GM18505 (cell line): ENCODE measurements at regions not wholly inside any gene's neighbourhood (a gene's known extent, or its start where the extent isn't known, plus 50 kb on each side); places are given as distances from the start of the nearest gene placed in this dataset.

Source experiments
- ATAC-seq: cut with Tn5 transposase; IDR thresholded peaks from one replicate; pipeline ENCODE4 v1.9.1; 2021; ENCODE audit not compliant: unreplicated experiment
- POLR2A ChIP-seq: IDR thresholded peaks from 4 replicates; pipeline ENCODE4 v1.6.1; 2011; ENCODE audit warnings: borderline replicate concordance; ENCODE audit not compliant: insufficient read depth, insufficient read length; ENCODE audit errors: extremely low read depth

GRCh38 chr6:169028343-169028742, 225.3 kb downstream of the THBS2 start:
- ATAC-seq = no peak
- no peak for TF ChIP-seq POLR2A

DNA sequence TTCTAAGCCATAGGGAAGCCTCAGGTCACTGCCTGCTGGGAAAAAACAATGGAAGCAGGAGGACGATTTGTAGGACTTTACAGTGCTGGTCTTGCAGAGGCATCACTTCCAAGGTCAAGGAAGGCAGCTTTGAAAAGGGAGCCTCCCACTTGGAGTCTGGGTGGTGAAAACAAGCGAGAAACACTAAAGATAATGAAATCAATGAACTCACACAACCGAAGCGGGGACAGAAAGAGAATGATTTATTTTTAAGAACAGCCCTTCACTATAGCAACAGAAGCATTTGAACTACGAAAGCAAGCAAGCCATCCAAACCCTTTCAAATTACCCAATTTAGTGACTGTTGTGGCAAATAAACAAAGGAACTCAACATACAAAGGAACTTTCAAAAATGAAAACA, 227.5 kb downstream of the THBS2 start:
- no peak for TF ChIP-seq POLR2A
- ATAC-seq = no peak

DNA sequence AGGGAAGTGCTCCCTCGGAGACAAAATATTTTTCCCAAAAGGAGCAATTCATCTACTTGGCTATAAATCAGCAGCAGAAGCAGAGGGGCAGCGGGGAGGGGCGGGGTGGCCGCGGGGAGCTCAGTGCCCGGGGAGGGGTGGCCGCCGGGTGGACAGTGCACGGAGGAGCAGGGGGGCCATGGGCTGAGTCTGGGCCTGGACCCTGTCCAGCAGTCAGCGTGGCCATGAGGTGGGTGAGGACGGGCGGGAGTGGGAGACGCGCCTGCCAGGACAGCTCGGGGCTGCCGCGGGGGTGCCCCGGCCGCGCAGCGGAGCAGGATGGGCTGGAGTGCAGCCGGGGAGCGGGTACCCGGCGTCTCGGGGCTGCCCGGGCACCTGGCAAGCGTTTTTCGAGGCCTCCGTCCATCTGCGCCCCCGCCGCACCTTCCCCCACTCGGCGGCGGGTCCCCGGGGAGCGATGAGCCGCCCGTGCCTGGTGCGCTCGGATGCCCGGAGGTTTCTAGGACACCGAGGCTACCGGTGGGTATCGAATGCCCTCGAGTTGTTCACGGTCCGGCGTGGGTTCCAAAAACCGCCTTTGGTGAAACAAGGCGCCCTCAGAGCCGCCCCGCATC, 229.5 kb downstream of the THBS2 start:
- TF ChIP-seq POLR2A = no peak
- no peak for ATAC-seq

- ATAC-seq = no peak
- no peak for TF ChIP-seq POLR2A
Observed at GRCh38 chr6:169023161-169023874, 230.3 kb downstream of the THBS2 start.

- ATAC-seq = no peak
- TF ChIP-seq POLR2A = no peak
Observed at GRCh38 chr6:169022079-169022478, 231.6 kb downstream of the THBS2 start.

DNA sequence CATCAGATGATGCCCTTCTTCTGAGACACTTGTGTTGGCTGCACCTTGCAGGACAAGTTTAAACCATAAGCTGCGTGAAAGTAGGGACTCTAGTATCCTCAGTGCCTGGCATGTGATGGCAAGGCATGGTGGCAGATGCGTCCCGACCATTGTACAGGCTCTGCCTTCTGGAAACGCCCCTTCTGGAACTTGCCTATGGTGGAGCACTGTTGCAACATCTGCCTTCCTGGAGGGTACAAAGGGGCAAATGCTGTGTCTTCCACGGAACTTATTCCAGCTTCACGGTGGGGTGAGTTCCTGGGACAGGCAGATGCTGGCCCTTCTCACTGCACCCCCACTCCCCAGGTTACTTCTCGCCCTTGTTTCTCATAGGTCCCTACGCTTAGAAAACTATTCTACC, 232.8 kb downstream of the THBS2 start:
- TF ChIP-seq POLR2A = no peak
- ATAC-seq = no peak

GRCh38 chr6:169019727-169020491, 233.7 kb downstream of the THBS2 start:
- no peak for TF ChIP-seq POLR2A
- ATAC-seq = no peak

DNA sequence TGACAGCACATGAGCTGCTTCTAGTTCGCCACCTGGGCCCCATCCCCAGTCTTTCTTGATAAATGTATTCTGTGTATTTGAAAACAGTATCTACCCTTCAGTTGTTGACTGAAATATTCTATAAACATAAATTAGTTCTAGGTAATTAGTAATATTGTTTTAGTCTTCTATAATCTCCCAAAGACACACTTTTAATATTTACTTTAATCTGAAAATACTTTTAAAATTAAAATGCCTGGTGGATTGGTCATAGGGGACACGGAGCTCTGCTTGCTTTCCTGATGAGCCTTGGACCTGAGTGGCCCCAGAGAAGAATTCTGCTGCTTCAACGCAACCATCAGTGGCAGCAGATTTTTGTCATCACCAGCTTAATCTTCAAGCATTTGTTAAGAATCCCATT, 234.5 kb downstream of the THBS2 start:
- no peak for TF ChIP-seq POLR2A
- ATAC-seq = no peak

GRCh38 chr6:169016758-169017157, 236.9 kb downstream of the THBS2 start:
- no peak for TF ChIP-seq POLR2A
- no peak for ATAC-seq

DNA sequence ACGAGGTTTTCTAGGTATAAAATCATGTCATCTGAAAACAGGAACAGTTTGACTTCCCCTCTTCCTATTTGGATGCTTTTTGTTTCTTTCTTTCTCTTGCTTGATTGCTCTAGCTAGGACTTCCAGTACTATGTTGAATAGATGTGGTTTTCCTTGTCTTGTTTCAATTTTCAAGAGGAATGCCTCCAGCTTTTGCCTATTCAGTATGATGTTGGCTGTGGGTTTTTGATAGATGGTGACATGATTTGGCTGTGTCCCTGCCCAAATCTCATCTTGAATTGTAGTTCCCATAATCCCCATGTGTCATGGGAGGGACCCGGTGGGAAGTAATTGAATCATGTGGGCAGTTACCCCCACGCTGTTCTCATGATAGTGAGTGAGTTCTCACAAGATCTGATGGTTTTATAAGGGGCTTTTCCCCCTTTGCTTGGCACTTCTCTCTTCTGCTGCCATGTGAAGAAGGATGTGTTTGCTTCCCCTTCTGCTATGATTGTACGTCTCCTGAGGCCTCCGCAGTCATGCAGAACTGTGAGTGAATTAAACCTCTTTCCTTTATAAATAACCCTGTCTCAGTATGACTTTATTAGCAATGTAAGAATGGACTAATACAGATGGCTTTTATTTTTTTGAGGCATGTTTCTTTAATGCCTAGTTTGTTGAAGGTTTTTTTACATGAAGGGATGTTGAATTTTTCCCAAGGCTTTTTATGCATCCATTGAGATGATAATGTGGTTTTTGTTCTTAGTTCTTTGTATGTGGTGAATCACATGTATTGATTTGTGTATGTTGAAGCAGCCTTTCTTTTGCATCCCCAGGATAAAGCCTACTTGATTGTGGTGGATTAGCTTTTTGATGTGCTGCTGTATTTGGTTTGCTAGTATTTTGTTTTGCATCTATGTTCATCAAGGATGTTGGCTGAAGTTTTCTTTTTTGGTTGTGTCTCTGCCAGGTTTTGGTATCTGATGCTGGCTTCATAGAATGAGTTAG, 239.1 kb downstream of the THBS2 start:
- ATAC-seq = no peak
- no peak for TF ChIP-seq POLR2A

- no peak for ATAC-seq
- TF ChIP-seq POLR2A = no peak
Observed at GRCh38 chr6:169009628-169010027, 244.0 kb downstream of the THBS2 start.

- TF ChIP-seq POLR2A = no peak
- no peak for ATAC-seq
Observed at GRCh38 chr6:169008641-169009257, 244.9 kb downstream of the THBS2 start.

- TF ChIP-seq POLR2A = no peak
- no peak for ATAC-seq
Observed at GRCh38 chr6:169005166-169005565, 248.5 kb downstream of the THBS2 start.

DNA sequence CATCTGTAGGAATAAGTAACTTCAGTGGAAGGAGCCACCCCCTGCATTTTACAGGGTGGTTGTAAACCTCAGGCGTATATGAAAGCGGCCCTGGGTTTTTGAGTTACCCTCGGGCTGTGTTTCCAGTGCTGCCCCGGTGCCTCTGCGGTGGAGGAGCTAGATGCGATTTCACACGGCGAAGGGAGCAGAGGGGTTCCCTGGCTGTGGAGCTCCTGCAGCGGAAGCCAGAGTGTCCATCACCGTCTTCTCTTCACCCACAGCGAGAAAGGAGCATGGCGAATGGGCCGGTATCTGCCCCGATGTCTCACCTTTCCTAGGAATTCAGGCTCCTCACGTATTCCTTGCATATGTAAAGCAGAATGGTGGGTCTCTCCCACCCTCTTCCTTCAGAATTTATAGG, 253.6 kb downstream of the THBS2 start:
- TF ChIP-seq POLR2A = no peak
- ATAC-seq = no peak
